ENCODE measurements at regions not wholly inside any gene's neighbourhood (a gene's known extent, or its start where the extent isn't known, plus 50 kb on each side); places are given as distances from the start of the nearest gene placed in this dataset.

- Mint-ChIP-seq H3K4me3 (peak overlapping the region; percentile 76 to 89), H3K9me3 (peaks cover 5 to 10% (median 9%) of the 10 kb centered on the region in 7 donors), H3K27me3 (ENCODE audit: low read depth in 3 of 3) (peaks cover 5 to 26% (median 10%) of the 10 kb centered on the region in 3 donors), H3K27ac (peak overlapping the region; percentile 22 to 82 (median 51)), H3K4me1 (peaks cover 19% of the 10 kb centered on the region), H3K36me3 (no peaks in the 10 kb centered on the region)
- peak overlapping the region; percentile 76 for H3K9ac ChIP-seq (ENCODE audit: insufficient read depth, low read length, poor library complexity, severe bottlenecking)
- peak overlapping the region; percentile 91 for H3K4me2 ChIP-seq (replicated peaks; ENCODE audit: extremely low read depth, low read length, poor library complexity, severe bottlenecking)
- peak; percentile 12 to 61 (median 16) for DNase-seq
- peaks cover 0 to 4% of the 10 kb centered on the region in 2 donors for H3K9me3 ChIP-seq (replicated peaks in 1 of 2; ENCODE audit: control insufficient read depth in 1 of 2, insufficient read depth in 1 of 2, low read length in 2 of 2)
- intact Hi-C loops (cut with micrococcal nuclease), result no loop called here
- peaks cover 14 to 20% of the 10 kb centered on the region in 2 donors for H3K4me1 ChIP-seq (ENCODE audit: control insufficient read depth in 1 of 2, insufficient read depth in 2 of 2, low read length in 2 of 2)
- H3K4me3 ChIP-seq (replicated peaks in 1 of 3; ENCODE audit: low read depth in 2 of 3, low read length in 3 of 3), result peak overlapping the region; percentile 45 to 78 (median 49)
- H3K36me3 ChIP-seq (replicated peaks in 1 of 2; ENCODE audit: control insufficient read depth in 1 of 2, insufficient read depth in 2 of 2, low read length in 2 of 2), result no peaks in the 10 kb centered on the region
- no peak for TF ChIP-seq CTCF (IDR thresholded peaks at IDR 0.05)
- 0% methylated on average over 2 of the region's 8 CpGs for WGBS (ENCODE audit: insufficient coverage)
- H3K27me3 ChIP-seq (ENCODE audit: control insufficient read depth in 2 of 2, insufficient read depth in 2 of 2, low read length in 2 of 2), result peaks cover 0 to 7% of the 10 kb centered on the region in 2 donors
- H4K20me1 ChIP-seq (ENCODE audit: insufficient read depth, low read length), result no peaks in the 10 kb centered on the region
- H2AFZ ChIP-seq (ENCODE audit: insufficient read depth, low read depth, low read length, poor library complexity, severe bottlenecking), result peak overlapping the region; percentile 93
- peak overlapping the region; percentile 1 to 68 for H3K27ac ChIP-seq (ENCODE audit: low read depth in 1 of 2, low read length in 2 of 2)
- H3K79me2 ChIP-seq (ENCODE audit: insufficient read depth, low read length), result no peaks in the 10 kb centered on the region
Observed at GRCh38 chr17:36721560-36722120, 120.3 kb downstream of the MRM1 start.

- H3K4me2 ChIP-seq (replicated peaks; ENCODE audit: extremely low read depth, low read length, poor library complexity, severe bottlenecking), result peak overlapping the region; percentile 91
Observed at GRCh38 chr17:36722121-36722902, 120.9 kb downstream of the MRM1 start.

More at GRCh38 chr17:36722121-36722902, 120.9 kb downstream of the MRM1 start:
- H3K4me1 Mint-ChIP-seq, result peaks cover 19% of the 10 kb centered on the region
- intact Hi-C loops (cut with micrococcal nuclease), result no loop called here
- TF ChIP-seq CTCF (IDR thresholded peaks at IDR 0.05), result no peak
- peak overlapping the region in 6 of 7 donors; percentile 36 to 82 (median 53) for H3K27ac Mint-ChIP-seq
- H3K27ac ChIP-seq (ENCODE audit: low read depth in 1 of 2, low read length in 2 of 2), result peak overlapping the region in 1 of 2 donors; percentile 68
- peaks cover 0 to 4% of the 10 kb centered on the region in 2 donors for H3K9me3 ChIP-seq (replicated peaks in 1 of 2; ENCODE audit: control insufficient read depth in 1 of 2, insufficient read depth in 1 of 2, low read length in 2 of 2)
- DNase-seq, result peak; percentile 3 to 31 (median 9)
- no peaks in the 10 kb centered on the region for H3K36me3 Mint-ChIP-seq
- peak overlapping the region; percentile 76 for H3K9ac ChIP-seq (ENCODE audit: insufficient read depth, low read length, poor library complexity, severe bottlenecking)
- no peaks in the 10 kb centered on the region for H4K20me1 ChIP-seq (ENCODE audit: insufficient read depth, low read length)
- peaks cover 2 to 14% of the 10 kb centered on the region in 2 donors for H3K27me3 ChIP-seq (ENCODE audit: control insufficient read depth in 2 of 2, insufficient read depth in 2 of 2, low read length in 2 of 2)
- H3K4me1 ChIP-seq (ENCODE audit: control insufficient read depth in 1 of 2, insufficient read depth in 2 of 2, low read length in 2 of 2), result peaks cover 14 to 20% of the 10 kb centered on the region in 2 donors
- H3K36me3 ChIP-seq (replicated peaks in 1 of 2; ENCODE audit: control insufficient read depth in 1 of 2, insufficient read depth in 2 of 2, low read length in 2 of 2), result no peaks in the 10 kb centered on the region
- H2AFZ ChIP-seq (ENCODE audit: insufficient read depth, low read depth, low read length, poor library complexity, severe bottlenecking), result peak overlapping the region; percentile 93
- H3K9me3 Mint-ChIP-seq, result peaks cover 5 to 10% (median 9%) of the 10 kb centered on the region in 7 donors
- H3K27me3 Mint-ChIP-seq (ENCODE audit: low read depth in 3 of 3), result peaks cover 11 to 28% (median 14%) of the 10 kb centered on the region in 3 donors
- H3K79me2 ChIP-seq (ENCODE audit: insufficient read depth, low read length), result no peaks in the 10 kb centered on the region
- peak overlapping the region; percentile 80 to 91 for H3K4me3 Mint-ChIP-seq
- under 1% methylated on average over 36 of the region's 49 CpGs for WGBS (ENCODE audit: insufficient coverage)
- peak overlapping the region; percentile 45 to 78 (median 49) for H3K4me3 ChIP-seq (replicated peaks in 1 of 3; ENCODE audit: low read depth in 2 of 3, low read length in 3 of 3)
